HAP-1 (cell line): ENCODE measurements at regions not wholly inside any gene's neighbourhood (a gene's known extent, or its start where the extent isn't known, plus 50 kb on each side); places are given as distances from the start of the nearest gene placed in this dataset.
A peak's percentile ranks its signal among the peaks of the same experiment; 100 is the strongest.
"Not testable (repeated sequence)": the region's sequence is repeated elsewhere in the genome, so short reads cannot be mapped to it uniquely, and the experiment has no call there.

Experiments
- DNase-seq, 2 experiments: peaks; one replicate each; pipeline ENCODE4 v3.0.0-alpha.2; 2016 to 2020; ENCODE audit warnings: low spot score in 2 of 2
- H3K27me3 ChIP-seq: fragments of 250-450 bp; sonication (Bioruptor Pico); 2 replicates; pipeline ENCODE4 v1.5.1; 2020; ENCODE audit warnings: low read depth, mild to moderate bottlenecking, moderate library complexity
- H3K36me3 ChIP-seq: fragments of 250-450 bp; sonication (Bioruptor Pico); replicated peaks from 2 replicates; pipeline ENCODE4 v1.5.1; 2020; ENCODE audit warnings: mild to moderate bottlenecking
- H3K4me1 ChIP-seq: fragments of 250-450 bp; sonication (Bioruptor Pico); 2 replicates; pipeline ENCODE4 v1.5.1; 2020; ENCODE audit warnings: mild to moderate bottlenecking
- H3K4me3 ChIP-seq: fragments of 250-450 bp; sonication (Bioruptor Pico); 2 replicates; pipeline ENCODE4 v1.5.1; 2020; ENCODE audit warnings: mild to moderate bottlenecking, moderate library complexity
- H3K9me3 ChIP-seq: fragments of 250-450 bp; sonication (Bioruptor Pico); 2 replicates; pipeline ENCODE4 v1.5.1; 2020; ENCODE audit warnings: mild to moderate bottlenecking, moderate library complexity
- in situ Hi-C: fragments of 300-500 bp; cut with MboI; formaldehyde crosslinking; loops from 3 replicates; pipeline ENCODE4 v1.14.3; 2020; ENCODE audit warnings: low sequenced_read_pairs, inconsistent platforms, mixed read lengths

DNA sequence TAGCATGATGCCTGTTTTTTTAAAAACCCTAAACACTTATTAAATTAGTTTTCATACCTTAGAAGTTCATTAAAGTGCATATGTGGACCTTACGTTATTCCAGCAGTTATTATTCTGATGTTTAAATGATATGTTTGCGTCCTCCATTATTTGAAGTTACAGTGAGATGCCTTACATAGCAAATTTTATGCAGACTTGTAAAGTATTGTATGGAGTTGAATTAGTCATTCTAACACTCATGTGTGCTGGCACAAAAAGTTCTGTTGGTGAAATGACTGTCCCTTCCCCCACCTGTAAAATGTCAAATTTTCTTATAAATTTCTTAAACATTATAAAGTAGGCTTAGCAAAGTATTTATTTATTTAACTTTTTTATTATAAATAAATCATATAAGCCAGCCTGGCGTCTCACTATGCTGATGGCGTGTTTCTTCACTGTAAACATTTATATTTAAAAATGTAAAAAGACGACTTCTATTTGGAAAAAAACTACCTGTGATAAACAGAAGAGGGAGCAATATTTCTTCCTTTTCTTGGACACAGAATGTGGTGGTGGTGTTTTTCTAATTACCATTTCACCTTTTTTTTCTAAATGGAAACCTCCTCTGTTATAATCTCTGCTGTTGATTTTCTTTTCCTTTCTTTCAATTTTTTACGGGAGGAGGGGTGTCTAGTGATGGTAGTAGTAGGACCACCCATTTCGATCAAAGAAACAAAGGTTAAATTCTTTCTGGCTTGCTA is 155.4 kb downstream of the RFPL4B start:
- peak in 1 of 2 experiments; percentile 69 for DNase-seq
- no peak overlapping the region; the same call in 1 of the 2 replicates for H3K4me3 ChIP-seq
- in situ Hi-C loops, result no loop called here

DNA sequence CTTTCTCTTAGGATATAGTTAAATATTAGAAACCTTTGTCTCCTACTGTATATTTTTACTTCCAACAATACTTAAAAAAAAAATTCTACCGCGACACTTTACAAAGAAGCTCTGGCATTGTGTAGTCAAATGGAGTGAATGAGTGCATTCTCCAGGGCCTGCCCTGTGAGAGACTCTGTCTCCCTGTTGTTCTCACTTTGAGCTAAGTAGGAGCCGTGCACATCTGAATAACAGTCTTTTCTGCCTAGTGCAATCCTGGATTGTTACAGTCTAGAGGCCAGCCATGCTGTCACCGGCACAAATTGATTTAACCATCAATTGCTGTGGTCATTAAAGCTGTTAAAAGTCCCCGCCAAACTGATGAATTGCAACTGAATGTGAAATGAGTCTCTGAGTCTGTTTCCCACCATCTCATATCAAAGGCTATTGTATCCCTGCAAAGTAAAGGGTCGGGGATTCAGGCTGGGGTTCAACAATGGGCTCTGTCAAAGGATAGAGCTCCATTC is 156.0 kb downstream of the RFPL4B start:
- Histone ChIP-seq H3K4me3 (no peak overlapping the region; the same call in 1 of the 2 replicates), H3K4me1 (peaks cover 47% of the 10 kb centered on the region), H3K36me3 (no peaks in the 10 kb centered on the region), H3K27me3 (no peaks in the 10 kb centered on the region), H3K9me3 (no peaks in the 10 kb centered on the region)
- in situ Hi-C loops, result no loop called here
- DNase-seq, result peak; percentile 71 to 92

More for the DNA sequence above, 155.4 kb downstream of the RFPL4B start:
- H3K36me3 ChIP-seq, result no peaks in the 10 kb centered on the region
- no peaks in the 10 kb centered on the region for H3K27me3 ChIP-seq
- no peaks in the 10 kb centered on the region for H3K9me3 ChIP-seq
- H3K4me1 ChIP-seq, result peaks cover 47% of the 10 kb centered on the region

DNA sequence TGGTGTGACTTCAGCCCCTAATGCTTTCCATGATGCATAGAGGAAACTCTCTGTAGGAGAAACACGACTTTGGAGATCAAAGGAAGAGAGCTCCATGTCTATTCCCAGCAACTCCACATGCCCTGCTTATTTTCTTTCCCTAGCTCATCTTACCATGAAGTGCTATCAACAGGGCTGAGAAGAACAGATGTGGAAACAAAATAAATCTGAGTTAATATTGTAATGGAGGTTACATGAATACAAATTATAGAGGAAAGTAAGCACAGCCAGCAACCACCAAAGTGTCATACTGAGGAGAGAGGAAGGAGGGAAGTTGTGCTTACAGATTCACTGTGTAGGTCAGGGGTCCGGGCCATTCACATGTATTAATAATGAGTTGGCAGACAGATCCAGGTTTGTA is 157.5 kb downstream of the RFPL4B start:
- H3K9me3 ChIP-seq, result no peaks in the 10 kb centered on the region
- peaks cover 44% of the 10 kb centered on the region for H3K4me1 ChIP-seq
- no peak overlapping the region for H3K4me3 ChIP-seq
- H3K36me3 ChIP-seq, result no peaks in the 10 kb centered on the region
- H3K27me3 ChIP-seq, result no peaks in the 10 kb centered on the region
- in situ Hi-C loops, result no loop called here
- DNase-seq, result no peak

DNA sequence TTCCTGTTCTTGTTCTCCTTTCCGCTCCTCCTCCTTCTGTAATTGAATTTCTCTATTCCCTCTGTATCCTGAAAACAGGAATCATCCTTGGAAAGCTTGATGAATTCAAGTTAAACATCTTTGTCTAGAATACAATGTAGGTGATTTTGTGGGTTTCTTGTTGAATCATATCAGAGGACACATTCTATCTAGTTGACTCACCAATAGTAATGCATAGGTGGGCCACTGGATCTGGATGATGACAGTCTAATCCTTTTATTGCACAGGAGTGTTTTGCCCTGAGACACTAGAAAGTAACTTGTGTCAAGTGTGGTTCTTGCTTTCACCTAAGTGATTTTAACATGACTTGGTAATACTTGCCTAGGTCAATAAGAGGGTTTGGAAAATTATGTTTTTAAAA is 164.3 kb downstream of the RFPL4B start:
- DNase-seq, result no peak
- no peaks in the 10 kb centered on the region for H3K36me3 ChIP-seq
- H3K9me3 ChIP-seq, result no peaks in the 10 kb centered on the region
- no peak overlapping the region for H3K4me3 ChIP-seq
- no peaks in the 10 kb centered on the region for H3K4me1 ChIP-seq
- in situ Hi-C loops, result no loop called here
- no peaks in the 10 kb centered on the region for H3K27me3 ChIP-seq

DNA sequence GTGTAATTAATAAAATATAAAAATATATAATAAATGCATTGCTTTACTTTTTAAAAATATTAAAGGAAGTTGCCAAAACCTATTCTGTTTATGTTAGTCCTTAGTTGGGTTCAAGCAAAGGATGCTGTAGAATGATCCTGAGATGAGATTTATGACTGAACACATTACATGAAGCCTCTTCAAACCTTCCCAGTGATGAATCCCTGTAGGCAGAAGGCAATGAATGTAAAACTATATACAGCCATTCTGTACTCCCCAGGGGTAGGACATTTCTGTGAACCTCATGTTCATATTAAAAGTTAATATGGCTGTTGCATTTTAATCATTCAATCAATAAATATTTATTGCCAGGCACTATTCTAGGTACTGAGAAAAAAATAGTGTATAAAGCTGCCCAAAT is 166.0 kb downstream of the RFPL4B start:
- H3K9me3 ChIP-seq, result no peaks in the 10 kb centered on the region
- in situ Hi-C loops, result no loop called here
- no peak for DNase-seq
- no peaks in the 10 kb centered on the region for H3K27me3 ChIP-seq
- H3K4me1 ChIP-seq, result no peaks in the 10 kb centered on the region
- H3K36me3 ChIP-seq, result no peaks in the 10 kb centered on the region
- no peak overlapping the region for H3K4me3 ChIP-seq

DNA sequence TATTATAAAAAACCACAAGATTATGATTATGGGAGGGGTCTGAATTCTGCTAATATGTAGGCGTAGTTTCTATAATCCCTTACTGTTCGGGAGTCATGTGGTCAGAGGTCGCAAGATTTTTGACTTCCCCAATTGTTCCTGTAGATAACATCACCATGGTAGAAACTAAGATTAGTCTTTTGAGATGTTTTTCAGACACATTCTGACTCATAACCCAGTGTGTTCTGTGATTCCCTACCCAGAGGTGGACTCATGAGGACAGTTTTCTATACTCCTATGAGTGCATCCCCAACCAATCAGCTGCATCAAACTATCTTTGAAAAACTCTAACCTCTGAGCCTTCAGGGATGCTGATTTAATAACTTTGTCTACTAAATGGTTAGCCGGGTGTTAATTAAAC is 175.5 kb downstream of the RFPL4B start:
- no peaks in the 10 kb centered on the region for H3K9me3 ChIP-seq
- H3K4me1 ChIP-seq, result peaks cover 36% of the 10 kb centered on the region
- no peak for DNase-seq
- no peak overlapping the region for H3K4me3 ChIP-seq
- no peaks in the 10 kb centered on the region for H3K36me3 ChIP-seq
- in situ Hi-C loops, result no loop called here
- H3K27me3 ChIP-seq, result no peaks in the 10 kb centered on the region

DNA sequence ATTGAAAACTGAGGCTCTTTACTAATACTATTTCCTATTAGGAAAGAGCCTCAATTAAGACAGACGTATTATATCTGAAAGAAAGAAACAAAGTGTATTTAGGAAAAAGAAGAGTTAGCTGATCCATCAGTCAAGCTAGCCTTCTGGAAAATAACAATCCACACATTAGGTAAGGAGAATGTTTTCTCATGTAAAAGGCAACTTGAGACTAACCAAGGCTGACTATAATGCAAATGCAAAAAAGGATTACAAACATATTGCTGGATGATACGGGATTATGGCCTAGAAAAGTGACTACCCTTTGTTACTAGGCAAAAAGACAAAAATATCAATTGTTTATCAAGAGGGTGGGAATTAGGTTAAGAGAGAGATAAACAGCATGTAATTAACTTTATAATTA is 176.9 kb downstream of the RFPL4B start:
- in situ Hi-C loops, result no loop called here
- Histone ChIP-seq H3K36me3 (no peaks in the 10 kb centered on the region), H3K4me1 (peaks cover 36% of the 10 kb centered on the region), H3K9me3 (peaks cover under 1% of the 10 kb centered on the region; the same call in 1 of the 2 replicates), H3K4me3 (no peak overlapping the region), H3K27me3 (no peaks in the 10 kb centered on the region)
- DNase-seq, result peak in 1 of 2 experiments; percentile 98

DNA sequence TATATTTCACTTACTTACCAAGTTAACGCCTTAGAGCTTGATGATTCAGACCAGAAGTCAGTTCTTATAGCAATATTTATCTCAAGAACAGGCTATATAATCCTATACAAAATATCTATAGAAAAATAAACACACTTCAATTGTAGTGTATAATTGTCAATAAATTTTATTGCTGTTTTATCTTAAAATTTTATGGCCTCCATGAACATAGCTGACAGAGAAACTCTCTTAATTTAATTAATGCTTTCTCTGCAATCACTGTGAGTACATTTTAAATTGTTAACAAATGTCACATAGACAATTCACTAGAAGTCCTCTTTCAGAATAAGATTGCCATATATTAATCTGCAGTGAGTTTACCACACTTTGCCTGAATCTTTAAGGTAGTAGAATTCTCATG is 178.6 kb downstream of the RFPL4B start:
- no peak for DNase-seq
- in situ Hi-C loops, result no loop called here
- Histone ChIP-seq H3K4me1 (peaks cover 36% of the 10 kb centered on the region), H3K4me3 (no peak overlapping the region), H3K9me3 (peaks cover 5% of the 10 kb centered on the region; the same call in 1 of the 2 replicates), H3K36me3 (no peaks in the 10 kb centered on the region), H3K27me3 (no peaks in the 10 kb centered on the region)

DNA sequence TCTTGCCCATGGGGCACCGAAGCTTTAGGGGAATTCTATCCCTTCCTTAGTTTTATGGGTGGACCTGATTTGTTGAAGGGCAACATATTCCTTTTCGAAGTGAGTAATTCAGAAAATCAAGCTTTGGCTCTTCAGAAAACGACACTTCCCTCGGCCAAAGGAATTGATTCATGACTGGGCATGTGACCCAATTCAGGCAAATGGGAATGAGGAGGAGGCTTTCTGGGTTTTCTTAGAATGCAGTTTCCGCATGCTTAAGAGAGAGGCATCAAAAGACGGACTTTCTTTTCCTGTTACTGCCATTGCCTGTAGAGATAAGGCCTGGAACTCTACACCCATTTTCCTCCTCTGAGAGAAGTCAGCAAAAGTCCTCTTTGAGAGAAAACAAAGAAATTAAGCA is 179.5 kb downstream of the RFPL4B start:
- no peak for DNase-seq
- peaks cover 5% of the 10 kb centered on the region; the same call in 1 of the 2 replicates for H3K9me3 ChIP-seq
- in situ Hi-C loops, result no loop called here
- peaks cover 36% of the 10 kb centered on the region for H3K4me1 ChIP-seq
- no peaks in the 10 kb centered on the region for H3K27me3 ChIP-seq
- no peak overlapping the region for H3K4me3 ChIP-seq
- no peaks in the 10 kb centered on the region for H3K36me3 ChIP-seq

DNA sequence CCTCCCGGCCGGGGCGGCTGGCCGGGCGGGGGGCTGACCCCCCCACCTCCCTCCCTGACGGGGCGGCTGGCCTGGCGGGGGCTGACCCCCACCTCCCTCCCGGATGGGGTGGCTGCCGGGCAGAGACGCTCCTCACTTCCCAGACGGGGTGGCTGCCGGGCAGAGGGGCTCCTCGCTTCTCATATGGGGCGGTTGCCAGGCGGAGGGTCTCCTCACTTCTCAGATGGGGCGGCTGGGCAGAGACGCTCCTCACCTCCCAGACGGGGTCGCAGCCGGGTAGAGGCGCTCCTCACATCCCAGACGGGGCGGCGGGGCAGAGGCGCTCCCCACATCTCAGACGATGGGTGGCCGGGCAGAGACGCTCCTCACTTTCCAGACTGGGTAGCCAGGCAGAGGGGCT is 181.2 kb downstream of the RFPL4B start:
- H3K36me3 ChIP-seq, H3K9me3 ChIP-seq, DNase-seq, H3K4me3 ChIP-seq, H3K27me3 ChIP-seq, in situ Hi-C loops: not testable (repeated sequence)
- H3K4me1 ChIP-seq, result peaks cover 23% of the 10 kb centered on the region

DNA sequence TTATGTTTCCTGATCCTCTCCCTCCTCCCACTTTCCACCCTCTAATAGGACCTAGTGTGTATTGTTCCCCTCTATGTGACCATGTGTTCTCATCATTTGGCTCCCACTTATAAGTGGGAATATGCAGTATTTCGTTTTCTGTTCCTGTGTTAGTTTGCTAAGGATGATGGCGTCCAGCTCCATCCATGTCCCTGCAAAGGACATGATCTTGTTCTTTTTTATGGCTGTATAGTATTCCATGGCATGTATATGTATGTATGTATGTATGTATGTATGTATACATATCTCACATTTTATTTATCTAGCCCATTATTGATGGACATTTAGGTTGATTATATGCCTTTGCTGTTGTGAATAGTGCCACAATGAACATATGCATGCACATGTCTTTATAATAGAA is 188.7 kb downstream of the RFPL4B start:
- no peak for DNase-seq
- H3K4me1 ChIP-seq, result no peaks in the 10 kb centered on the region
- in situ Hi-C loops, result no loop called here
- H3K36me3 ChIP-seq, result no peaks in the 10 kb centered on the region
- H3K9me3 ChIP-seq, result no peaks in the 10 kb centered on the region; the same call in 1 of the 2 replicates
- H3K27me3 ChIP-seq, result no peaks in the 10 kb centered on the region
- H3K4me3 ChIP-seq, result no peak overlapping the region

DNA sequence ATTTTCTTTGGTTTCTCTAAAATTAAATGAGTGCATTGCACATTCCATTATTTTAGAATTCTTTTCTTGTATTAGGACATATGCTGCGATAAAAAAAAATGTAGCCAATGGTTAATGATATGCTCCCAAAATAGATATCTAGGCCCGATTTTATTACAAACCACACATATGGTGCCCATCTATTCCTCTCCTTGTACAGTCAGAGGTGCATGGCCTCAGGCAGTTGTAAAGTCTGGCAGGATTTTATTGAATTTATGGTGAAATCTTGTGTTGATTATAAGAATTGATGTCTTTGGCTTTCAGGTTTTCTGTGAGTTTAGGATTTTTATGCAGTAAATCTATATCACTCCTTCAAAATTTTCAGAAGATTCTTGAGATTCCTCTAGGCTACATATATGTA is 192.2 kb downstream of the RFPL4B start:
- no peak overlapping the region for H3K4me3 ChIP-seq
- H3K4me1 ChIP-seq, result no peaks in the 10 kb centered on the region
- H3K9me3 ChIP-seq, result no peaks in the 10 kb centered on the region; the same call in 1 of the 2 replicates
- in situ Hi-C loops, result no loop called here
- no peaks in the 10 kb centered on the region for H3K27me3 ChIP-seq
- DNase-seq, result no peak
- H3K36me3 ChIP-seq, result no peaks in the 10 kb centered on the region

DNA sequence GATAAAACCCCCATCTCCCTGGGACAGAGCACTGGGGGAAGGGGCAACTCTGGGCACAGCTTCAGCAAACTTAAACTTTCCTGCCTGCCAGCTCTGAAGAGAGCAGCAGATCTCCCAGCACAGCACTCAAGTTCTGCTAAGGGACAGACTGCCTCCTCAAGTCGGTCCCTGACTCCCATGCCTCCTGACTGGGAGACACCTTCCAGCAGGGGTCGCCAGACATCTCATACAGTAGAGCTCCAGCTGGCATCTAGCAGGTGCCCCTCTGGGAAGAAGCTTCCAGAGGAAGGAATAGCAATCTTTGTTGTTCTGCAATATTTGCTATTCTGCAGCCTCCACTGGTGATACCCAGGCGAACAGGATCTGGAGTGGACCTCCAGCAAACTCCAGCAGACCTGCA is 194.7 kb downstream of the RFPL4B start:
- H3K4me3 ChIP-seq, H3K4me1 ChIP-seq, H3K27me3 ChIP-seq, H3K9me3 ChIP-seq, H3K36me3 ChIP-seq, in situ Hi-C loops: not testable (repeated sequence)
- peak in 1 of 2 experiments; percentile 22 for DNase-seq

DNA sequence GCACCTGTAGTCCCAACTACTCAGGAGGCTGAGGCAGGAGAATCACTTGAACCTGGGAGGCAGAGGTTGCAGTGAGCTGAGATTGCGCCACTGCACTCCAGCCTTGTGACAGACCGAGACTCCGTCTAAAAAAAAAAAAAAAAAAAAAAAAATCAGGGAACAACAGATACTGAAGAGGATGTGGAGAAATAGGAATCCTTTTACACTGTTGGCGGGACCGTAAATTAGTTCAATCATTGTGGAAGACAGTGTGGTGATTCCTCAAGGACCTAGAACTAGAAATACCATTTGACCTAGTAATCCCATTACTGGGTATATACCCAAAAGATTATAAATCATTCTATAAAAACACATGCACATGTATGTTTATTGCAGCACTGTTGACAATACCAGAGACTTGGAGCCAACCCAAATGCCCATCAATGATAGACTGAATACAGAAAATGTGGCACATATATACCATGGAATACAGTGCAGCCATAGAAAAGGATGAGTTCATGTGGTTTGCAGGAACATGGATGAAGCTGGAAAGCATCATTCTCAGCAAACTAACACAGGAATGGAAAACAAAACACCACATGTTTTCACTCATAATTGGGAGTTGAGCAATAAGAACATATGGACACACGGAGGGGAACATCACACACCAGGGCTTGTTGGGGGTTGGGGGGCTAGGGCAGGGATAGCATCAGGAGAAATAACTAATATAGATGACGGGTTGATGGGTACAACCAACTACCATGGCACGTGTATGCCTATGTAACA is 200.4 kb downstream of the RFPL4B start:
- H3K9me3 ChIP-seq, H3K36me3 ChIP-seq, H3K4me3 ChIP-seq, DNase-seq, in situ Hi-C loops, H3K4me1 ChIP-seq, H3K27me3 ChIP-seq: not testable (repeated sequence)
